ENCODE measurements at regions not wholly inside any gene's neighbourhood (a gene's known extent, or its start where the extent isn't known, plus 50 kb on each side); places are given as distances from the start of the nearest gene placed in this dataset.
A peak's percentile ranks its signal among the peaks of the same experiment; 100 is the strongest.
"Not testable (repeated sequence)": the region's sequence is repeated elsewhere in the genome, so short reads cannot be mapped to it uniquely, and the experiment has no call there.

DNA sequence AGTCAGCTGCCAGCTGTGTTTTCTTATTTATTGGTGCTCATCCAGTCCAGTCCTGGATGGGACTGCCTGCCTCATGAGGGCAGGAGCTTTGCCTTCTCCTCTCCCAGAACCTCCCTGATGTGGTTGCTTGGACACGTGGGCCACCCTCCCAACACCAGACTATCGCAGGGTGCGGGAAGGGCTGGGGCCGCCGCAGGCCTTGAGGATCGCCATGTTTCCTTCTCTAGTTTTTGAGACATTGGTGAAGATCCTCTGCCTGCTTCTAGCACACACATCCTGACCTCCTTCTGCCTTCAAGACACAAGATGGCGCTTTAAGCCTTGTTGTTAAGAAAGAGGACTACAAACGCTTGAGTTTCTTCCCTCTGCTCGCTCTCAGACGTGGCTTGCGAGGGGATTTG is 2937.0 kb downstream of the RPIA start:
- H4K20me1 ChIP-seq (ENCODE audit: control insufficient read depth, extremely low read depth, insufficient read depth, low read length); H3K27ac ChIP-seq (ENCODE audit: control insufficient read depth, insufficient read depth, low read length); H3K36me3 ChIP-seq (ENCODE audit: control insufficient read depth in 2 of 2, extremely low read depth in 1 of 2, insufficient read depth in 2 of 2, low read length in 2 of 2); H3K4me1 ChIP-seq (ENCODE audit: control insufficient read depth, extremely low read depth, insufficient read depth, low read length); dilution Hi-C loops (cut with MboI; ENCODE audit: extremely low pct_ligation_motif_present, low sequenced_read_pairs); H2AFZ ChIP-seq (ENCODE audit: control insufficient read depth, low read length); H3K9me1 ChIP-seq (ENCODE audit: control insufficient read depth, extremely low read depth, insufficient read depth, low read length); H3K9ac ChIP-seq (ENCODE audit: control insufficient read depth, extremely low read depth, insufficient read depth, low read length); DNase-seq (ENCODE audit: low read depth, low spot score); H3K9me3 ChIP-seq (ENCODE audit: control insufficient read depth, low read depth, low read length); FAIRE-seq; H3K4me3 ChIP-seq (ENCODE audit: control insufficient read depth in 2 of 3, extremely low read depth in 1 of 3, insufficient read depth in 2 of 3, low read depth in 1 of 3, low read length in 3 of 3); H3K4me2 ChIP-seq (ENCODE audit: control insufficient read depth, extremely low read depth, insufficient read depth, low read depth, low read length); H3K27me3 ChIP-seq (ENCODE audit: control insufficient read depth, extremely low read depth, insufficient read depth, low read length); H3K79me2 ChIP-seq (ENCODE audit: control insufficient read depth, insufficient read depth, low read length): not testable (repeated sequence)

DNA sequence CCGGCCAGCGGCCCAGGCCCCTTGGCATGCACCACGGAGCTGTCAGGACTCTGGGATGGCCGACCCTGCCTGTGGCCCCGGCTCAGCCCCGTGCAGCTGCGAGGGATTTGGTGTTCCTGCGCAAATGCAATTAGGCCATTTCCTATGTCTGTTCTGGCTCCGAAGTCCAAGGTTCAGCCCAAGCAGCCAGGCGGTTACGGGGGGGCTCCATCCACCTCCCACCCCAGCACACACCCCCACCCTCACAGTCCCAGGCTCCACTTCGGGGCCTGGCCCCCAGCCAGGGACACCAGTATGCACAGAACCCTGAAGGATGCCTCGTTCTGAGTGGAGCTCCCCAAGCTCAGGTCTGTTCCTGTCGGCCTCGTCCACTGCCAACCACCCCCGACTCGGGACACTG is 2965.7 kb downstream of the RPIA start:
- H3K9me1 ChIP-seq (ENCODE audit: control insufficient read depth, extremely low read depth, insufficient read depth, low read length); H3K79me2 ChIP-seq (ENCODE audit: control insufficient read depth, insufficient read depth, low read length); dilution Hi-C loops (cut with MboI; ENCODE audit: extremely low pct_ligation_motif_present, low sequenced_read_pairs); H3K27me3 ChIP-seq (ENCODE audit: control insufficient read depth, extremely low read depth, insufficient read depth, low read length); DNase-seq (ENCODE audit: low read depth, low spot score); H3K4me1 ChIP-seq (ENCODE audit: control insufficient read depth, extremely low read depth, insufficient read depth, low read length); FAIRE-seq; H2AFZ ChIP-seq (ENCODE audit: control insufficient read depth, low read length); H3K4me2 ChIP-seq (ENCODE audit: control insufficient read depth, extremely low read depth, insufficient read depth, low read depth, low read length); H3K9me3 ChIP-seq (ENCODE audit: control insufficient read depth, low read depth, low read length); H4K20me1 ChIP-seq (ENCODE audit: control insufficient read depth, extremely low read depth, insufficient read depth, low read length); H3K27ac ChIP-seq (ENCODE audit: control insufficient read depth, insufficient read depth, low read length); H3K4me3 ChIP-seq (ENCODE audit: control insufficient read depth in 2 of 3, extremely low read depth in 1 of 3, insufficient read depth in 2 of 3, low read depth in 1 of 3, low read length in 3 of 3); H3K36me3 ChIP-seq (ENCODE audit: control insufficient read depth in 2 of 2, extremely low read depth in 1 of 2, insufficient read depth in 2 of 2, low read length in 2 of 2); H3K9ac ChIP-seq (ENCODE audit: control insufficient read depth, extremely low read depth, insufficient read depth, low read length): not testable (repeated sequence)

DNA sequence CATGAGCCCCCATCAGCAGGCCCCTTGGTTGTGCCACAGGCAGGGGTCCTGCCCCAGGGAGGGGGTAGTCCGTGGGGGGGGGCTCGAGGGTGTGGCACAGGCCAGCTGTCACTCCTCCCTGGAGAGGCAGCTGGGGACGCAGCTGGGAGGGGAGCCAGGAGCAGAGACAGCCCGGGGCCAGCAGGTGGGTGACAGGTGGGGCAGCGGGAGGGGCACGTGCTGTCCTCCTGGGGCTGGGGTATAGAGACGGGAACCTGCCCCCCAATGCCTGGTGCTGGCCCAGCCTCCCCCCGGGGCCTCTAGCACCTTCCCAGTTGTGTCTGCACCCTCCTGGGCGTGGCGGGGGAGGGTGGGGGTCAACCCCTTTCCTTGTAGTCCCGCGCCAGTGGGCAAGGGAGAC is 2966.9 kb downstream of the RPIA start:
- H3K36me3 ChIP-seq (ENCODE audit: control insufficient read depth in 2 of 2, extremely low read depth in 1 of 2, insufficient read depth in 2 of 2, low read length in 2 of 2); H3K4me3 ChIP-seq (ENCODE audit: control insufficient read depth in 2 of 3, extremely low read depth in 1 of 3, insufficient read depth in 2 of 3, low read depth in 1 of 3, low read length in 3 of 3); H4K20me1 ChIP-seq (ENCODE audit: control insufficient read depth, extremely low read depth, insufficient read depth, low read length); H2AFZ ChIP-seq (ENCODE audit: control insufficient read depth, low read length); H3K4me1 ChIP-seq (ENCODE audit: control insufficient read depth, extremely low read depth, insufficient read depth, low read length); dilution Hi-C loops (cut with MboI; ENCODE audit: extremely low pct_ligation_motif_present, low sequenced_read_pairs); FAIRE-seq; H3K27ac ChIP-seq (ENCODE audit: control insufficient read depth, insufficient read depth, low read length); H3K27me3 ChIP-seq (ENCODE audit: control insufficient read depth, extremely low read depth, insufficient read depth, low read length); H3K9me1 ChIP-seq (ENCODE audit: control insufficient read depth, extremely low read depth, insufficient read depth, low read length); H3K4me2 ChIP-seq (ENCODE audit: control insufficient read depth, extremely low read depth, insufficient read depth, low read depth, low read length); DNase-seq (ENCODE audit: low read depth, low spot score); H3K9me3 ChIP-seq (ENCODE audit: control insufficient read depth, low read depth, low read length); H3K9ac ChIP-seq (ENCODE audit: control insufficient read depth, extremely low read depth, insufficient read depth, low read length); H3K79me2 ChIP-seq (ENCODE audit: control insufficient read depth, insufficient read depth, low read length): not testable (repeated sequence)

DNA sequence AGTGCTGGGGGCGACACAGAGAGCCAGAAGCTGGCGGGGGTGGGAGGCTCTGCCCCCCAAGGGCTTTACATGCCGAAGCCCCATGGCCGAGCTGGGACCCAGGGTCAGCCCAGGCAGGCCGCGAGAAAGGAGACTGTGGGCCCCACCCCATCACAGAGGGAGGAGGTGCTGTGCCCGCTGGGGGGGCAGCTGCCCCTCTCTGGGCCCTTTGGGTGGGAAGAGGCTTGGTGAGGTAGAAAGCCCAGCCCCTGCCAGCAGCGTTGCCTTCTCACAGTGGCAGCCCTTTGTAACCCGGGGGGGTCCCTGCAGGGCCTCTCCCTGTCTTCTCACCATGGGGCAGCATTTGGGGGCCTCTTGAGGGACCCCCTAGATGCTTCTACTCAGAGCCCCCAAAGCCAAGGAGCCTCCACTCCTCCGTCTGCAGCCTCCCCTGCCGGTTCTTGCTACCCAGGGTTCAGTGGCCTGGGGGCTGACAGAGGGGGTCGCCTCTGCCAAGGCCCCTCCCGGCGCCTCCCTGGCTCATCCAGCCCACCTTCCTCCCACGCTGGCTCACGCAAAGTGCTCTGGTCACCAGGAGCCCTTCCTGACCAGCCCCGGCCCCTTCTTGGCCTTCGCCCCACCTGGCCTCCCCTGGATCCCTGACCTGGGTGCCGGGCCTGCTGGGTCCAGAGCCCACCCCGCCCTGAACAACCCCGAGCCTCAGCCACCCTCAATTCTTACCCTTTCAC is 2967.9 kb downstream of the RPIA start:
- H4K20me1 ChIP-seq (ENCODE audit: control insufficient read depth, extremely low read depth, insufficient read depth, low read length); dilution Hi-C loops (cut with MboI; ENCODE audit: extremely low pct_ligation_motif_present, low sequenced_read_pairs); H3K4me1 ChIP-seq (ENCODE audit: control insufficient read depth, extremely low read depth, insufficient read depth, low read length); H3K27ac ChIP-seq (ENCODE audit: control insufficient read depth, insufficient read depth, low read length); H3K9me3 ChIP-seq (ENCODE audit: control insufficient read depth, low read depth, low read length); FAIRE-seq; H3K4me2 ChIP-seq (ENCODE audit: control insufficient read depth, extremely low read depth, insufficient read depth, low read depth, low read length); DNase-seq (ENCODE audit: low read depth, low spot score); H2AFZ ChIP-seq (ENCODE audit: control insufficient read depth, low read length); H3K9me1 ChIP-seq (ENCODE audit: control insufficient read depth, extremely low read depth, insufficient read depth, low read length); H3K79me2 ChIP-seq (ENCODE audit: control insufficient read depth, insufficient read depth, low read length); H3K36me3 ChIP-seq (ENCODE audit: control insufficient read depth in 2 of 2, extremely low read depth in 1 of 2, insufficient read depth in 2 of 2, low read length in 2 of 2); H3K27me3 ChIP-seq (ENCODE audit: control insufficient read depth, extremely low read depth, insufficient read depth, low read length): not testable (repeated sequence)
- peak overlapping the region in 1 of 3 experiments; percentile 35 for H3K4me3 ChIP-seq (ENCODE audit: control insufficient read depth in 2 of 3, extremely low read depth in 1 of 3, insufficient read depth in 2 of 3, low read depth in 1 of 3, low read length in 3 of 3)
- H3K9ac ChIP-seq (ENCODE audit: control insufficient read depth, extremely low read depth, insufficient read depth, low read length) = peak overlapping the region; percentile 50

DNA sequence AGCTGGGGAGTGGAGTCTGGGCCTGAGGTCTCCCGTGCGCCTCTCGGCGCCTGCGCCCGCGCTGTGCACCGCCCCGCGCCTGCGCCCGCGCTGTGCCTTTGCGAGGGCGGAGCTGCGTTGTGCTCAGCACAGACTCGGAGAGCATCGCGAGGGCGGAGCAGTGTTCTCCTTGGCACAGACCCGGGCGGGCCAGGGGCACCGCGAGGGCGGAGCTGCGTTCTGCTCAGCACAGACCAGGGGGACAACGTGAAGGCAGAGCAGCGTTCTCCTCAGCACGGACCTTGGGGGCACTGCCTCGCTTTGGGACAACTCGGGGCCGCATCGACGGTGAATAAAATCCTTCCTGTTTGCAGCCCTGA is 2968.4 kb downstream of the RPIA start:
- H4K20me1 ChIP-seq (ENCODE audit: control insufficient read depth, extremely low read depth, insufficient read depth, low read length); H3K4me2 ChIP-seq (ENCODE audit: control insufficient read depth, extremely low read depth, insufficient read depth, low read depth, low read length); H3K27me3 ChIP-seq (ENCODE audit: control insufficient read depth, extremely low read depth, insufficient read depth, low read length); H3K9me1 ChIP-seq (ENCODE audit: control insufficient read depth, extremely low read depth, insufficient read depth, low read length); FAIRE-seq; H3K36me3 ChIP-seq (ENCODE audit: control insufficient read depth in 2 of 2, extremely low read depth in 1 of 2, insufficient read depth in 2 of 2, low read length in 2 of 2); H3K27ac ChIP-seq (ENCODE audit: control insufficient read depth, insufficient read depth, low read length); dilution Hi-C loops (cut with MboI; ENCODE audit: extremely low pct_ligation_motif_present, low sequenced_read_pairs); H3K9me3 ChIP-seq (ENCODE audit: control insufficient read depth, low read depth, low read length); H3K79me2 ChIP-seq (ENCODE audit: control insufficient read depth, insufficient read depth, low read length); H3K9ac ChIP-seq (ENCODE audit: control insufficient read depth, extremely low read depth, insufficient read depth, low read length); DNase-seq (ENCODE audit: low read depth, low spot score); H3K4me1 ChIP-seq (ENCODE audit: control insufficient read depth, extremely low read depth, insufficient read depth, low read length): not testable (repeated sequence)
- peak overlapping the region in 1 of 3 experiments; percentile 12 for H3K4me3 ChIP-seq (ENCODE audit: control insufficient read depth in 2 of 3, extremely low read depth in 1 of 3, insufficient read depth in 2 of 3, low read depth in 1 of 3, low read length in 3 of 3)
- peak overlapping the region; percentile 69 for H2AFZ ChIP-seq (ENCODE audit: control insufficient read depth, low read length)
